GM12874 (cell line): ENCODE measurements at regions not wholly inside any gene's neighbourhood (a gene's known extent, or its start where the extent isn't known, plus 50 kb on each side); places are given as distances from the start of the nearest gene placed in this dataset.

Source experiments
- CTCF ChIP-seq: IDR thresholded peaks from 2 replicates; pipeline ENCODE4 v1.5.1; 2011; ENCODE audit warnings: low read depth, mild to moderate bottlenecking, control low read depth, low read length, moderate library complexity; ENCODE audit not compliant: insufficient read depth

DNA sequence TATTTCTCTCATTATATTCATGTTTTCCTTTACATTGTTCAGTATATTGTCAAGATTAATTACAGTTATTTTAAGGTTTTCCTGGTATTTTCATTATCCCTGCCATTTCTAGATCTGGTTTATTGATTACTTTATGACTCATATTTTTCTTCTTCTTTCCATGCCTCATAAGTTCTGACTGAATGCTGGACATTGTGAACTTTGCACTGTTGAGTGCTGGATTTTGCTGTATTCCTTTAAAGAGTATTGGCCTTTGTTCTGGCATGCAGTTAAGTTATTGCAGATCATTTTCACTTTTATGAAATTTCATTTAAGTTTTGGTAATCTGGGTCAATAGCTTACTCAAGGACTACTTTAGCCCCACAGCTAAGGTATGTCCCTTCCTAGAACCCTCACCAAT, 73.1 kb downstream of the KLF6 start:
- no peak for TF ChIP-seq CTCF

GRCh38 chr10:3710764-3711163, 74.2 kb downstream of the KLF6 start:
- TF ChIP-seq CTCF: no peak

GRCh38 chr10:3709456-3710060, 75.5 kb downstream of the KLF6 start:
- no peak for TF ChIP-seq CTCF

- TF ChIP-seq CTCF: no peak
Observed at GRCh38 chr10:3708852-3709251, 76.2 kb downstream of the KLF6 start.

DNA sequence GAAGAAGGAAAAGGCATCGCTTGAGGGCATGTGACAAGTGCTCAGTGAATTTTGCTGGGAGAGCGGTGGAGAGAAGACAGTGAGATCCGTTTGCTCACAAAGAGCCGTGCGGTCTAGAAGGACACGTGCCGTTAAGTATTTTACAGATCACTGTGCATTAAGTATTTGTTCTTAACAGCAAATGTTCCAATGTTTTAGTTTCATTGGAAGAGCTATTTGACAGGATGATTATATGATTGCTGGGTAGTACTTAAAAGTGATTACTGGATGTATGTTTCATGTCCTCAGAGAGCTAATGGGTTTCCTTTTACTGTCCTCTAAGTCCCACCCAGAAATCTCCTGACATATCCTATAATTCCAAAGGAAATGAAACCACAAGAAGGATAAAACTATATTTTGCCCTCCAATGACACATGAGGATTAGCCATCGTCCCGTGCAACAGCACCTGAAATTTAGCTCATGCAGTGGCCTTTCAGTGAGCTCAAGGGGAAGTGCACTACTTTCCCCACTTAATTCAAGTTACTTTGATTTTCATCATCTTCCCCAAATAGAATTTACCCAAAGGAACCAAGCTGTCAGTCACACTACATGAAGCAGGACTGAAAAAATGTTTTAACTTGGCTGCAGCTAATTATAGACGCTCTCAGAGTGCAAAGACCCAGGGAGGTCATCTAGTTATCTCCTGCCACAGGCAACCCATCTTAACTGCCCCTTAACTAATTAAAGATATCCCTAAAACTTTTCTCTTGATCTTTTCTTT, 80.3 kb downstream of the KLF6 start:
- TF ChIP-seq CTCF: no peak

DNA sequence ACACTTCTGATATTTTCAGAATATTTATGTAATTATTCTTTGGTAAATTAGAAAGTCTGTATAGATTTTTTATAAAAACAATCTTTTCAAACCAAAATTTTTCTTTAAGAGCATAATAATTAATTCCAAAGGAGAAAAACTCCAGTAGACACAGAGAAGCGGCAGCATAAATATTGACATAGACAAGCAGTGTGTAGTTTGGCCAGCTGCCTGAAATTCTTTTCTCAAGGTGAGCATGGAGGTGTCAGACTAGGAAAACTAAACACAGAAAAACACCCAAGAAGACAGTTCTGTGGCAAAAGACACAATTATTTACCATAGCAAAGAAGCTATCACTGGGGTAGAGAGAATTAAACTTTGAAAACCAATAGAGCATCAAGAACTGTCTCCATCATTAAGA, 82.4 kb downstream of the KLF6 start:
- no peak for TF ChIP-seq CTCF

- TF ChIP-seq CTCF: no peak
Observed at GRCh38 chr10:3702056-3702546, 82.9 kb downstream of the KLF6 start.
